ENCODE measurements at regions not wholly inside any gene's neighbourhood (a gene's known extent, or its start where the extent isn't known, plus 50 kb on each side); places are given as distances from the start of the nearest gene placed in this dataset.

- no peak for FAIRE-seq
Measured at GRCh38 chr18:32621034-32621433, 150.4 kb upstream of the GAREM1 start.

DNA sequence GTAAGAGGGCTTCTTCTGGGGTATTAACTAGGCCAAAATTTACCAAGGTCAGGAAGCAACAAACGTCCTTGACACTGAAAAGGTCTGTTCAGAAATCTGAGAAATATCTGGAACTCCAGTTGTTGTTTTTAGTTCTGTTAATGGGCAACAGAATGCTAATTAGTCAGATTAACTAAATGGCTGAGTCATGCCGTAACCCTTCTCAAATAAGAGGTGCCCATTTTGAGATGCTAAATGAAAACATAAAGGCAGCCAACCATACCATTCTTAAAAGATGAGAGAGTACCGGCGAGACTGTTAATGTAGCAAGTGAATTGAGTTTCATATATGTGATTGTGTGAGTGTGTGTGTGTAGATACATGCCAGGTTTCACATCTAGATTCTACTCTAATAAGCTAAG lies 147.9 kb upstream of the GAREM1 start:
- FAIRE-seq, result no peak

- FAIRE-seq, result no peak
Measured at GRCh38 chr18:32613821-32614220, 143.1 kb upstream of the GAREM1 start.

- FAIRE-seq, result no peak
Measured at GRCh38 chr18:32612651-32613050, 142.0 kb upstream of the GAREM1 start.

- FAIRE-seq, result no peak
Measured at GRCh38 chr18:32610176-32610575, 139.5 kb upstream of the GAREM1 start.

DNA sequence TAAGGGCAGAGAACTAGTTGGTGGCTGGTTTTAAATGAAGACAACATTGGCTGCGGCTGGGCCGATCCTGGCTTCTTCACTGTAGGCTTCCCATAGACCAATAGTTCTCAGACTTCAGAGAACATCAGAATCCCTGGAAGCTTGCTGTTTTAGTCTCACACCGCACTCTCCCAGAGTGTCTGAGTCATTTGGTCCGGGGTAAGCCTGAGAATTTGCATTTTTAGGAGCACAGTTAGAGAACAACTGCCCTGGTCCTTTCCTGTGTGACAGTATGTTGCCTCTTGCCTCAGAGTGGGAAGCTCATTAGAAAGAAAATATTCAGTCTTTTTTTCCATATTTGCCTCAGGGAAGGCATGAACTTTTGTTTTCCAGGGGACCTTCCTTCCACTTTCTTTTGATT lies 137.1 kb upstream of the GAREM1 start:
- no peak for FAIRE-seq

GRCh38 chr18:32598144-32598543 lies 127.5 kb upstream of the GAREM1 start:
- no peak for FAIRE-seq

- no peak for FAIRE-seq
Measured at GRCh38 chr18:32596501-32596900, 125.8 kb upstream of the GAREM1 start.

DNA sequence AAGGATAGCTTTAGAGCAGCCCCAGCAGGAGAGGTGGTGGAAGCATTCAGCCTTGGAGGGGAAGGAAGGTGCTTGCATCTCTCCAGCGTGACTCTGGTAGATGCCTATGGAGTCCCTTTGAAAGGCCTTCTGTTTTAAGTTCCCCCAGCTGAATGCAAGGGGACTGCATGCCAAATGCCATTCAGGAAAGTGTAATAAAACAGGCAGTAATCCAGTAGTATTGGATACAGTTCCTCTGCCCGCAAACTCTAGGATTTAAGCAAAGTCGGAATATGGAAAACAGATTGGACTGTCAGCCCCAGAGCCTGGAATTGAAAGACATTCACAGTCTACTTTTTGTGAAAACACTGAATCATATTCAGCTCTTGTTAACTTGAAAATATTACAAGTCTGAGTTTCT lies 125.2 kb upstream of the GAREM1 start:
- FAIRE-seq, result no peak

DNA sequence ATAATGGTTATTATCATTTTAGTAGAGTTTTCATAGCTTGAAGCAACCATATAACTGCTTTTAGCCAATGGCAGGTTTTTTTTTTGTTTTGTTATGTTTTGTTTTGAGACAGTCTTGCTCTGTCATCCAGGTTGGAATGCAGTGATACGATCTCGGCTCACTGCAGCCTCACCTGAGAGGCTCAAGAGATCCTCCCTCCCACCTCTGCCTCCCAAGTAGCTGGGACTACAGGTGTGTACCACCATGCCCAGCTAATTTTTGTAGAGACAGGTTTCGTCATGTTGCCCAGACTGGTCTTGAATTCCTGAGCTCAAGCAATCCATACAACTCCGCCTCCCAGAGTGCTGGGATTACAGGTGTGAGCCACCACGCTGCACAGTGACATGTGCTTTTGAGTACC lies 117.5 kb upstream of the GAREM1 start:
- no peak for FAIRE-seq

GRCh38 chr18:32583431-32583830 lies 112.7 kb upstream of the GAREM1 start:
- no peak for FAIRE-seq

DNA sequence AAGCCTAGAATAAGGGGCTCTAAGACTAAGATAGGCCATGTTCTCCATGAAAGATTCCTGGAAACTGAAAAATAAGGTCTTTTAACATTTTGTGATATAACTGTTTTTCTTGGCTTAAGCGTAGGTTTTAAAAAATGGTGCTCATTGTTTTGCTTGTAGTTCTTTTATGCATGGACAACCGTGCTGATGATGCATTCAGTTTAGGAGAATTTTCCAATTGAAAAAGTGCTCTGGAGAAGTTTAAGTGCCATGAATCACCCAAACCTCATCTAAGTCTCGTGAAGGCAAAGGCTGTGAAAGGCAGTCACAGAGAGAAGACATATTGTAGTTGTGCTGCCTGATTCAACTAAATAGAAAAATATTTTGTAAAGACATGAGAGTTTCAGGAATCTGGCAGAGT lies 111.8 kb upstream of the GAREM1 start:
- no peak for FAIRE-seq

- FAIRE-seq, result no peak
Measured at GRCh38 chr18:32577561-32577960, 106.9 kb upstream of the GAREM1 start.

GRCh38 chr18:32576296-32576916 lies 105.7 kb upstream of the GAREM1 start:
- FAIRE-seq, result peak; percentile 18

GRCh38 chr18:32566960-32567359 lies 96.3 kb upstream of the GAREM1 start:
- FAIRE-seq, result no peak

- FAIRE-seq, result no peak
Measured at GRCh38 chr18:32553640-32554365, 83.1 kb upstream of the GAREM1 start.

DNA sequence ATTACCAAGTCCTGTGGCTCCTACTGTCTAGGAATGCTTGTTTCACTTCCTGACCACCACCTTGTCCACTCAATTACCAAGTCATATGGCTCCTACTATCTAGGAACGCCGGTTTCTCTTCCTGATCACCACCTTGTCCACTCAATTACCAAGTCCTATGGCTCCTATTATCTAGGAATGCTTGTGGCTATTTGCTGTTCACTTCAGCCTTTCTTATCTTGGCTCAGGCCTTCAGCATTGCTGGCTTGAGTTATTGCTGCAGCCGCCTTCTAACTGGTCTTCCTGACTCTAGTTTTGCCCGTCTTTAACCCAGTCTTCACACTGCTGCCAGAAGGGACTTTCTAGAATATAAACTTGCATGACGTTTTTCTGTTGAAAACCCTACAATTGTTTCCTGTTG lies 82.5 kb upstream of the GAREM1 start:
- FAIRE-seq, result no peak

GRCh38 chr18:32552421-32553030 lies 81.8 kb upstream of the GAREM1 start:
- FAIRE-seq, result no peak

DNA sequence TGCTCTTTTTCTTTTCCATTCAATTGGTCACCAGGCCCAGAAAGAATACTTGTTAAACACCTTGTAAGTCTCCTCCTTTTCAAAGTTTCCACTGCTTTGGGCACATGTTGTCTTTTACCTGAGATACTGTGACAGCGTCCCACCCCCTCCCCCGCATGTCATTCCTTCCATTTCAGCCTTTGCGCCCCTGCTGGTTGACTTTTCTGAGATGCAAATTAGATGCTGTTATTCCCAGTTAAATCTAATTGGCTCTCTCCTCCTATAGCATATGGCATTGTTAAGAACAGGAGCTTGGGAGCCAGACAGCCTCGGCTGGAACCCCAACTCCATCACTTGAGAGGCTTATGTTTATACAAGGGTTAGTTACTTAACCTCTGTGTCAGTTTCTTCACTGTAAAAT lies 80.3 kb upstream of the GAREM1 start:
- FAIRE-seq, result no peak

DNA sequence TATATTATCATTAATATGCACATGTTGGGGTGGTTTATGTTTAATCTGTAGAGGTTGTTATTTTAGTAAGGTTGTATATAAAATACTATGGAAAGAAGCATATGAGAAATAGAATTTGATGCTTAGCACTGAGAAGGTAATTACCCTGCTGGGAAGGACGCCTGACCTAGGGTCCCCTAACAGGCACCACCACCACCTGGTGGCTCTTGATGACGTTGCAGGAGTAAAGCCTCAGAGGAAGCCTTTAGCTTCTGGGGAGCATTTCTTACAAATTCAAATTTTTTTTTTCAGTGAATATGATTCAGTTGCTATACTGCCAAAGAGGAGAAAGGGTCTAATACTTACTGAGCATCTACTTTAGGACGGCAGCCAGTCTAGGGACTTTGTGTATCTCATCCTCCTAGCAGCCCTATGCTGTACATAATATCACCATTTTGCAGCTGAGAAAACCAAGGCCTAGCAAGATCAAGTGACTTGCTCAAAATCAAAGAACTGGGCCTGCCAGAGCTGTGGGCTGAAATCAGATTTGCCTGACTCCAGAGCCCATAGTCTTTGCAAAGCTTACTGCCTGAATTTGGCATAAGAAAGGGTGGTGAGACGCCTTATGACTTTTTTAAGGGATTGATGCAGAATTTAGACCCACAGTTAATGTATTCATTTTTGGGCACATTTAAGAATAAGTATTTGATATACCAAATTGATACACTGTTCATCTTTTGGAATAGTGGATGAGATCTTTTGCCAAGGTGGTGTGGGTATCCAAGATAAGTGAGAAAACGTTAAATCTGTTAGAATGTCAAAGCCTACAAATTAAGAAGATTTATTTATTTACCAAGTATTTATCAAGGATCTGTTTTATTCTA lies 78.8 kb upstream of the GAREM1 start:
- peak; percentile 75 for FAIRE-seq

GRCh38 chr18:32548688-32549087 lies 78.0 kb upstream of the GAREM1 start:
- FAIRE-seq, result no peak

- FAIRE-seq, result no peak
Measured at GRCh38 chr18:32545631-32546030, 74.9 kb upstream of the GAREM1 start.

DNA sequence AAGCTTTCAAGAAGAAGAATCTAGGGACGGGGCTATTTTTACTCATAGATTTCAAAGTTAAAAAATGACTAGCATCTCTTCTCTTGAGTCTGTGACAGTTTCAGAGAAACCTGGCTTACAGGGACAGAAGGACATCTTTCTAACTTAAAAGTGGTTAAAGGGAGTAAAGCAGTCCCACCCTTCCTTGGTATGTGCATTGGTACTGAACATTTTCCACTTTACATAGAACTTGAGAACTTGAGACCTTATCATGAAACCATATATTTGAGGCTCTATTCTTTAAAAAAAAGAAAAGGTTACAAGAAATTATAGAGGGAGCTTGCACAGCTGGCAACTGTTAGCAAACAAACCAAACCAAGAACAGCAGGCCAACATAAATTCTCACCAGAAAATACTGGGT lies 73.4 kb upstream of the GAREM1 start:
- no peak for FAIRE-seq
